ENCODE measurements at regions not wholly inside any gene's neighbourhood (a gene's known extent, or its start where the extent isn't known, plus 50 kb on each side); places are given as distances from the start of the nearest gene placed in this dataset.

- no peak for DNase-seq
Measured at GRCh38 chr2:129929321-129930290, 49.9 kb upstream of the RAB6C start.
